T-helper 1 cell treated with Interleukin-12 subunit alpha and Interleukin-12 subunit beta and Interleukin-4 antibody, amounts not matched to agents 30 ng/mL and 1 ng/mL, for 36 hours (primary cell): ENCODE measurements at regions not wholly inside any gene's neighbourhood (a gene's known extent, or its start where the extent isn't known, plus 50 kb on each side); places are given as distances from the start of the nearest gene placed in this dataset.
"Not testable (repeated sequence)": the region's sequence is repeated elsewhere in the genome, so short reads cannot be mapped to it uniquely, and the experiment has no call there.

Source experiments
- intact Hi-C: fragments of 100-400 bp; cut with micrococcal nuclease; formaldehyde crosslinking; loops from one replicate; pipeline ENCODE4 v1.15.1; 2024

GRCh38 chr4:10279261-10279660 is 162.7 kb upstream of the WDR1 start:
- intact Hi-C loops, result no loop called here

- intact Hi-C loops, result no loop called here
Observed at GRCh38 chr4:10278071-10278470, 161.5 kb upstream of the WDR1 start.

- intact Hi-C loops, result no loop called here
Observed at GRCh38 chr4:10276152-10276551, 159.6 kb upstream of the WDR1 start.

- intact Hi-C loops, result no loop called here
Observed at GRCh38 chr4:10275696-10276095, 159.1 kb upstream of the WDR1 start.

- intact Hi-C loops, result no loop called here
Observed at GRCh38 chr4:10273030-10273429, 156.4 kb upstream of the WDR1 start.

GRCh38 chr4:10272511-10272910 is 155.9 kb upstream of the WDR1 start:
- intact Hi-C loops, result no loop called here

GRCh38 chr4:10267066-10267465 is 150.5 kb upstream of the WDR1 start:
- intact Hi-C loops, result no loop called here

- intact Hi-C loops, result no loop called here
Observed at GRCh38 chr4:10260777-10261176, 144.2 kb upstream of the WDR1 start.

- intact Hi-C loops, result no loop called here
Observed at GRCh38 chr4:10259976-10260375, 143.4 kb upstream of the WDR1 start.

GRCh38 chr4:10256203-10256602 is 139.6 kb upstream of the WDR1 start:
- intact Hi-C loops, result no loop called here

- intact Hi-C loops, result no loop called here
Observed at GRCh38 chr4:10253765-10254164, 137.2 kb upstream of the WDR1 start.

- intact Hi-C loops, result no loop called here
Observed at GRCh38 chr4:10245751-10246150, 129.2 kb upstream of the WDR1 start.

GRCh38 chr4:10243856-10244255 is 127.3 kb upstream of the WDR1 start:
- intact Hi-C loops, result no loop called here

- intact Hi-C loops, result no loop called here
Observed at GRCh38 chr4:10240691-10241090, 124.1 kb upstream of the WDR1 start.

- intact Hi-C loops, result no loop called here
Observed at GRCh38 chr4:10239982-10240654, 123.5 kb upstream of the WDR1 start.

- intact Hi-C loops, result no loop called here
Observed at GRCh38 chr4:10237131-10237530, 120.5 kb upstream of the WDR1 start.

GRCh38 chr4:10232114-10232513 is 115.5 kb upstream of the WDR1 start:
- intact Hi-C loops, result no loop called here

GRCh38 chr4:10226756-10227155 is 110.2 kb upstream of the WDR1 start:
- intact Hi-C loops, result no loop called here

- intact Hi-C loops, result no loop called here
Observed at GRCh38 chr4:10225096-10225495, 108.5 kb upstream of the WDR1 start.

GRCh38 chr4:10223782-10224181 is 107.2 kb upstream of the WDR1 start:
- intact Hi-C loops, result no loop called here

GRCh38 chr4:10213481-10213880 is 96.9 kb upstream of the WDR1 start:
- intact Hi-C loops, result not testable (repeated sequence)

- intact Hi-C loops, result no loop called here
Observed at GRCh38 chr4:10212901-10213300, 96.3 kb upstream of the WDR1 start.

GRCh38 chr4:10212400-10212799 is 95.8 kb upstream of the WDR1 start:
- intact Hi-C loops, result no loop called here

GRCh38 chr4:10207116-10207515 is 90.5 kb upstream of the WDR1 start:
- intact Hi-C loops, result no loop called here
